GM23248 (cell line): ENCODE measurements at regions not wholly inside any gene's neighbourhood (a gene's known extent, or its start where the extent isn't known, plus 50 kb on each side); places are given as distances from the start of the nearest gene placed in this dataset.

Experiments
- EZH2 ChIP-seq: fragments of 200-600 bp; sonication (generic); IDR thresholded peaks from 2 replicates; pipeline ENCODE4 v1.6.1; 2018; ENCODE audit warnings: antibody characterized with exemption, mild to moderate bottlenecking; ENCODE audit not compliant: insufficient read depth, poor library complexity, severe bottlenecking
- EZH2phosphoT487 ChIP-seq: fragments of 200-600 bp; sonication (generic); IDR thresholded peaks from 2 replicates; pipeline ENCODE4 v1.6.1; 2018; ENCODE audit warnings: antibody characterized with exemption, moderate library complexity, mild to moderate bottlenecking, low read depth; ENCODE audit not compliant: insufficient read depth

- TF ChIP-seq EZH2 (no peak), EZH2phosphoT487 (no peak)
These were observed 310.4 kb upstream of the ZNF608 start for GRCh38 chr5:125056671-125057485.
